ENCODE measurements at regions not wholly inside any gene's neighbourhood (a gene's known extent, or its start where the extent isn't known, plus 50 kb on each side); places are given as distances from the start of the nearest gene placed in this dataset.

GRCh38 chr9:30116673-30117217 lies 2267.7 kb upstream of the ACO1 start:
- Histone ChIP-seq H3K9me3 (replicated peaks; ENCODE audit: control insufficient read depth, insufficient read depth, low read length) (no peaks in the 10 kb centered on the region), H2AFZ (ENCODE audit: low read depth, low read length) (no peak overlapping the region), H3K4me2 (ENCODE audit: insufficient read depth, low read length) (no peak overlapping the region), H3K9ac (replicated peaks; ENCODE audit: extremely low read depth, insufficient read depth, low read length) (no peak overlapping the region), H3K36me3 (ENCODE audit: control insufficient read depth in 2 of 2, extremely low read depth in 1 of 2, insufficient read depth in 2 of 2, low read length in 2 of 2) (no peaks in the 10 kb centered on the region), H3K79me2 (ENCODE audit: control insufficient read depth, insufficient read depth, low read length) (no peaks in the 10 kb centered on the region), H3K4me1 (ENCODE audit: control insufficient read depth, extremely low read depth, insufficient read depth, low read length) (no peaks in the 10 kb centered on the region), H3K4me3 (replicated peaks in 1 of 3; ENCODE audit: insufficient read depth in 1 of 3, low read depth in 1 of 3, low read length in 3 of 3) (no peak overlapping the region), H3K27me3 (ENCODE audit: control insufficient read depth in 2 of 2, insufficient read depth in 2 of 2, low read length in 2 of 2) (no peaks in the 10 kb centered on the region), H4K20me1 (replicated peaks; ENCODE audit: control insufficient read depth, extremely low read depth, insufficient read depth, low read length) (no peaks in the 10 kb centered on the region), H3K27ac (ENCODE audit: insufficient read depth, low read depth, low read length) (no peak overlapping the region), H3K9me1 (replicated peaks; ENCODE audit: control insufficient read depth, extremely low read depth, insufficient read depth, low read length) (no peaks in the 10 kb centered on the region)
- TF ChIP-seq GATA2 (IDR thresholded peaks at IDR 0.05; ENCODE audit: insufficient read depth, insufficient read length, low read depth, low read length) (no peak), MYC (IDR thresholded peaks at IDR 0.05; ENCODE audit: low read depth, low read length) (no peak), POLR2AphosphoS5 (IDR thresholded peaks at IDR 0.05; ENCODE audit: insufficient read depth, low read depth, low read length) (no peak), POLR2A (IDR thresholded peaks at IDR 0.05; ENCODE audit: low read depth, low read length) (no peak), FOS (IDR thresholded peaks at IDR 0.05; ENCODE audit: borderline replicate concordance, insufficient read depth, low read length) (no peak), EZH2 (IDR thresholded peaks at IDR 0.05; ENCODE audit: borderline replicate concordance, low read depth, low read length, severe bottlenecking) (no peak), JUN (IDR thresholded peaks at IDR 0.05; ENCODE audit: borderline replicate concordance, insufficient read depth, insufficient read length, low read depth) (no peak)
- TF ChIP-seq, protein P1, sequence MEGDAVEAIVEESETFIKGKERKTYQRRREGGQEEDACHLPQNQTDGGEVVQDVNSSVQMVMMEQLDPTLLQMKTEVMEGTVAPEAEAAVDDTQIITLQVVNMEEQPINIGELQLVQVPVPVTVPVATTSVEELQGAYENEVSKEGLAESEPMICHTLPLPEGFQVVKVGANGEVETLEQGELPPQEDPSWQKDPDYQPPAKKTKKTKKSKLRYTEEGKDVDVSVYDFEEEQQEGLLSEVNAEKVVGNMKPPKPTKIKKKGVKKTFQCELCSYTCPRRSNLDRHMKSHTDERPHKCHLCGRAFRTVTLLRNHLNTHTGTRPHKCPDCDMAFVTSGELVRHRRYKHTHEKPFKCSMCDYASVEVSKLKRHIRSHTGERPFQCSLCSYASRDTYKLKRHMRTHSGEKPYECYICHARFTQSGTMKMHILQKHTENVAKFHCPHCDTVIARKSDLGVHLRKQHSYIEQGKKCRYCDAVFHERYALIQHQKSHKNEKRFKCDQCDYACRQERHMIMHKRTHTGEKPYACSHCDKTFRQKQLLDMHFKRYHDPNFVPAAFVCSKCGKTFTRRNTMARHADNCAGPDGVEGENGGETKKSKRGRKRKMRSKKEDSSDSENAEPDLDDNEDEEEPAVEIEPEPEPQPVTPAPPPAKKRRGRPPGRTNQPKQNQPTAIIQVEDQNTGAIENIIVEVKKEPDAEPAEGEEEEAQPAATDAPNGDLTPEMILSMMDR (IDR thresholded peaks at IDR 0.05; ENCODE audit: extremely low read depth in 1 of 2, insufficient read depth in 1 of 2, low read depth in 1 of 2, low read length in 2 of 2), result no peak
- TF ChIP-seq, protein P2, sequence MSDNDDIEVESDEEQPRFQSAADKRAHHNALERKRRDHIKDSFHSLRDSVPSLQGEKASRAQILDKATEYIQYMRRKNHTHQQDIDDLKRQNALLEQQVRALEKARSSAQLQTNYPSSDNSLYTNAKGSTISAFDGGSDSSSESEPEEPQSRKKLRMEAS (IDR thresholded peaks at IDR 0.05; ENCODE audit: insufficient read depth, insufficient read length), result no peak
- BruUV-seq (replicated peaks), result no TSS peak
- intact Hi-C loops (cut with micrococcal nuclease), result no loop called here
- ChIA-PET POLR2A (no interaction called here), CTCF (no interaction called here)
- no peak for DNase-seq (ENCODE audit: low read depth, low spot score)
- no peak for FAIRE-seq
- dilution Hi-C loops (cut with MboI; ENCODE audit: extremely low pct_ligation_motif_present, low sequenced_read_pairs), result no loop called here
